ENCODE measurements at regions not wholly inside any gene's neighbourhood (a gene's known extent, or its start where the extent isn't known, plus 50 kb on each side); places are given as distances from the start of the nearest gene placed in this dataset.

DNA sequence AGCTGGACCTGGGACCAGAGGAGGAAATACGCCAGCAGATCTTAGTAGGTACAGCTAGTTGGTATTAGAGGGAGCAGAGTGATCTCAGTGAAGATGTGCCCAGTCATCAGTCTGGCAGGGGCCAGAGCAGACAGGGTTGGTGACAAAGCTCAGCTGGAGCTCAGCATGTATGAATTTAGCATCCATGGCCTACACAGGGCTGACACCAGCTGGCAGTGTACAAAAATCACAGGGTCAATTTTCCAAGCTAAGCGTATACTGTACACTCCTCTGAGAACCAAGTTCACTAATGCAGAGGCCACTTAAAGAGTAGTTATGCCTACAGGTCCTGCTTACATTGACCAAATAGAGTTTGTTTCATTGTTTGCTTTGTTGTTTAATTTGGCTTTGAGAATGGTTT is 146.6 kb downstream of the SLC24A2 start:
- H3K27ac ChIP-seq, result no peak overlapping the region
- DNase-seq (no peak), ATAC-seq (peak; percentile 61)
- H3K27me3 ChIP-seq, result no peaks in the 10 kb centered on the region
- H3K4me3 ChIP-seq, result no peak overlapping the region
- TF ChIP-seq, protein P1, sequence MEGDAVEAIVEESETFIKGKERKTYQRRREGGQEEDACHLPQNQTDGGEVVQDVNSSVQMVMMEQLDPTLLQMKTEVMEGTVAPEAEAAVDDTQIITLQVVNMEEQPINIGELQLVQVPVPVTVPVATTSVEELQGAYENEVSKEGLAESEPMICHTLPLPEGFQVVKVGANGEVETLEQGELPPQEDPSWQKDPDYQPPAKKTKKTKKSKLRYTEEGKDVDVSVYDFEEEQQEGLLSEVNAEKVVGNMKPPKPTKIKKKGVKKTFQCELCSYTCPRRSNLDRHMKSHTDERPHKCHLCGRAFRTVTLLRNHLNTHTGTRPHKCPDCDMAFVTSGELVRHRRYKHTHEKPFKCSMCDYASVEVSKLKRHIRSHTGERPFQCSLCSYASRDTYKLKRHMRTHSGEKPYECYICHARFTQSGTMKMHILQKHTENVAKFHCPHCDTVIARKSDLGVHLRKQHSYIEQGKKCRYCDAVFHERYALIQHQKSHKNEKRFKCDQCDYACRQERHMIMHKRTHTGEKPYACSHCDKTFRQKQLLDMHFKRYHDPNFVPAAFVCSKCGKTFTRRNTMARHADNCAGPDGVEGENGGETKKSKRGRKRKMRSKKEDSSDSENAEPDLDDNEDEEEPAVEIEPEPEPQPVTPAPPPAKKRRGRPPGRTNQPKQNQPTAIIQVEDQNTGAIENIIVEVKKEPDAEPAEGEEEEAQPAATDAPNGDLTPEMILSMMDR (IDR thresholded peaks at IDR 0.05), result no peak
- intact Hi-C loops (cut with DNase I), result no loop called here
- H3K4me1 ChIP-seq, result no peaks in the 10 kb centered on the region
- H3K36me3 ChIP-seq, result no peaks in the 10 kb centered on the region
- no peaks in the 10 kb centered on the region for H3K9me3 ChIP-seq

DNA sequence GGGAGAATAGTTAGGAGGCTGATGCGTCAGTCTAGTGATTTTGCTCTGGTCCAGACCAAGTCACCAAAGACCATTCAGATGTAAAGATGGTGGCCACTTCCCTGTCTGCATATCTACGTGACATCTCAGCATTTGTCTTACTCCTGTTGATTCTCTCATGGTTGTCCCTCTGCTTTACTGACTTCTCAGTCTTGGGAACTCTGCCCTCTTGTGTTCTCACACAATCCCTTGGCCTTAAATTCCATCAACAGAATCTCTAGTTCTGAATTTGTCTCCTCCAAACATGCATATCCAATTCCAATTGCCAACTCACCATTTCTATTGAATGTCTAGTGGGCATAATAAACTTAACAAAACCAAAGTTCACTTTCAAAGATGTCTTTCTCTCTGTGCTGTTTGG is 147.8 kb downstream of the SLC24A2 start:
- intact Hi-C loops (cut with DNase I), result no loop called here
- H3K4me1 ChIP-seq, result no peaks in the 10 kb centered on the region
- TF ChIP-seq, protein P1 (IDR thresholded peaks at IDR 0.05), result no peak
- no peaks in the 10 kb centered on the region for H3K27me3 ChIP-seq
- no peak overlapping the region for H3K4me3 ChIP-seq
- DNase-seq (no peak), ATAC-seq (no peak)
- no peaks in the 10 kb centered on the region for H3K9me3 ChIP-seq
- H3K27ac ChIP-seq, result no peak overlapping the region
- H3K36me3 ChIP-seq, result no peaks in the 10 kb centered on the region

DNA sequence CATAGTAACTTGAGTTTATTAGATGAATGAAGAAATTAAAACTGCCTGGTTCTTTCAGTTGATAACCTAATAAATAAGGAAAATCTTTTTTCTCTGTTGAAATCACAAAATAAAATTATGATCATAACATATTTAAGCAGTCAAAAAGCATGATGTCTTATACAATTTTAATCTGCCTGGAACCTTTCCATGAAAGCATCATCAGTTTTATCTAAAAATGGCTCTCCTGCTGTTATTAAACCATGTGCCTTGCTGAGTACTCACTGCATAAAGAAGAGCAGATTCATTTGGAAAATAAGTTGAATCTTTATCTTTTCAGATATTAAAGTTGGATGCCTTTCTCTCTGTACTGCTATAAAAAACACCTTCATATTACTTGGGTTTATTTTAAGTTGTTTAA is 148.8 kb downstream of the SLC24A2 start:
- Histone ChIP-seq H3K4me1 (no peaks in the 10 kb centered on the region), H3K4me3 (no peak overlapping the region)
- intact Hi-C loops (cut with DNase I), result no loop called here

DNA sequence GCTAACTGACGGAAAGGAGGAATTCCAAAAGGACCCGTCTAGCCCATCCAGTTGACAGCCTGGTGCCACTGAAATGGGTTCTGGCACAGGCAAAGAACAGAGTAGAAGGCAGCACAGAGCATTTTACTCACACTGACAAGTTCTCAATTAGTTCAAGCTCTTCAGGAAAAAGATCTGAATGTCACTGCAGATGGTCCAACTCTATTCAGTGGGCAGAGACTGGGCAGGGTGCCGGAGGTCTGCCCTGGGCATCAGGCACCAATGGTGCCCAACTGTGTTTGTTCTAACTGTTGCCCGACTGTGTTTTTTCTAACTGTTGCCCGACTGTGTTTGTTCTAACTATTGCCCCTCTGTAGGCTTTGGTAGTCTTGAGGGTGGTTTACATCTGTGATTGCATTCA is 151.8 kb downstream of the SLC24A2 start:
- Histone ChIP-seq H3K4me3 (no peak overlapping the region), H3K36me3 (no peaks in the 10 kb centered on the region), H3K4me1 (no peaks in the 10 kb centered on the region), H3K9me3 (no peaks in the 10 kb centered on the region), H3K27ac (no peak overlapping the region), H3K27me3 (no peaks in the 10 kb centered on the region)
- TF ChIP-seq, protein P1 (IDR thresholded peaks at IDR 0.05), result no peak
- ATAC-seq (no peak), DNase-seq (no peak)
- intact Hi-C loops (cut with DNase I), result no loop called here

More for the DNA sequence above, 148.8 kb downstream of the SLC24A2 start:
- Histone ChIP-seq H3K27me3 (no peaks in the 10 kb centered on the region), H3K9me3 (no peaks in the 10 kb centered on the region), H3K36me3 (no peaks in the 10 kb centered on the region), H3K27ac (no peak overlapping the region)
- TF ChIP-seq, protein P1 (IDR thresholded peaks at IDR 0.05), result no peak
- DNase-seq, result no peak
- no peak for ATAC-seq

DNA sequence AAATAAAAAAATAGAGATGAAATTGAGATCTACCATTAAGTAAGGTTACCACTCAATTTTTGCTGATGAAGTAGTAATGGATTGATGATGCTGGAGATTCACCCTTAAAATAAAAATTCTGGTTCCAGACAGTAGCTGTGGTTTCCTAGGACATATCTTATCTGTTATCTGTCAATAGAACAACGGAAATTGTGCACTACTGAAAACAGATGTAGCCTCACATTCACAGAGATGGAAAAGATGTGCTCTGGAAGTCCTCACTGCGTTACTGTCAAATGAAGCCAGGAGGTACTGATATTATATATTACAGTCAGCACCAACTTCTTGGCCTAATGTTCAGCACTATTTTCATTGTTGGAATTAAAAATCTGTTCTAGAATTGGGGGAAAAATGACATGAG is 154.0 kb downstream of the SLC24A2 start:
- Histone ChIP-seq H3K4me1 (no peaks in the 10 kb centered on the region), H3K4me3 (no peak overlapping the region), H3K36me3 (no peaks in the 10 kb centered on the region), H3K27me3 (no peaks in the 10 kb centered on the region), H3K9me3 (no peaks in the 10 kb centered on the region), H3K27ac (no peak overlapping the region)
- intact Hi-C loops (cut with DNase I), result no loop called here
- no peak for ATAC-seq
- TF ChIP-seq, protein P1 (IDR thresholded peaks at IDR 0.05), result no peak
- no peak for DNase-seq

DNA sequence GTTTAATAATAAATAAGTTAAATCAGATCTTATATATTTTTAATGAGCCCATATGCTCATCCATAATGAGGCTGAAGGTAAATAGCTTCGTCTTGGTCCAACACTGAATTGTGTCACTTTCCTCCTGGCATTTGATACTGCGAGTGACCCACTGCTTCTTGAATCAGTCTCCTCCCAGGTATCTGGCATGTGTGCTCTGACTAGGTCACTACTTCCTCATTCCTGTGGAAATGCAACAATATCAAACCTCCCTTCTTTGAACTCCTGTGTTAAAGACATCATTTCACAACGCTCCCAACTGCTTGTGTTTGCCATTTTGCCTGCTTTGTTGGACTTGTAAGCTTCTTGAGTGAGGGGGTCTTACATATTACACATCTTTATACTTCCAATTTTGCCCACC is 157.7 kb downstream of the SLC24A2 start:
- no peak overlapping the region for H3K4me3 ChIP-seq
- intact Hi-C loops (cut with DNase I), result no loop called here
- H3K9me3 ChIP-seq, result no peaks in the 10 kb centered on the region
- no peak overlapping the region for H3K27ac ChIP-seq
- ATAC-seq (peak; percentile 53), DNase-seq (no peak)
- TF ChIP-seq, protein P1 (IDR thresholded peaks at IDR 0.05), result no peak
- H3K27me3 ChIP-seq, result no peaks in the 10 kb centered on the region
- no peaks in the 10 kb centered on the region for H3K4me1 ChIP-seq
- H3K36me3 ChIP-seq, result no peaks in the 10 kb centered on the region
